Mesendoderm (in vitro differentiated cells): ENCODE measurements at regions not wholly inside any gene's neighbourhood (a gene's known extent, or its start where the extent isn't known, plus 50 kb on each side); places are given as distances from the start of the nearest gene placed in this dataset.
A peak's percentile ranks its signal among the peaks of the same experiment; 100 is the strongest.

Experiments used
- DNase-seq: peaks from one replicate; pipeline ENCODE4 v3.0.0; 2013
- H2AK5ac ChIP-seq: 2 replicates; pipeline ENCODE4 v1.6.1; 2013; ENCODE audit warnings: low read length, inconsistent platforms
- H2BK120ac ChIP-seq: 2 replicates; pipeline ENCODE4 v1.6.1; 2013; ENCODE audit warnings: low read depth, mild to moderate bottlenecking, low read length, moderate library complexity, mixed read lengths
- H2BK15ac ChIP-seq: replicated peaks from 2 replicates; pipeline ENCODE4 v1.6.1; 2013; ENCODE audit warnings: low read depth, mild to moderate bottlenecking, moderate library complexity
- H2BK5ac ChIP-seq: 2 replicates; pipeline ENCODE4 v1.6.1; 2013; ENCODE audit warnings: low read length, inconsistent platforms
- H3K18ac ChIP-seq: 2 replicates; pipeline ENCODE4 v1.6.1; 2013; ENCODE audit warnings: mild to moderate bottlenecking, low read length, mixed read lengths
- H3K23ac ChIP-seq: one replicate; pipeline ENCODE4 v1.6.1; 2013; ENCODE audit warnings: low read length
- H3K27ac ChIP-seq: 2 replicates; pipeline ENCODE4 v1.5.1; 2013; ENCODE audit warnings: low read depth, mild to moderate bottlenecking, inconsistent platforms, low read length, moderate library complexity
- H3K27me3 ChIP-seq: 2 replicates; pipeline ENCODE4 v1.6.1; 2013; ENCODE audit warnings: low read length, control low read depth, mild to moderate bottlenecking, inconsistent platforms; ENCODE audit not compliant: insufficient read depth, poor library complexity
- H3K36me3 ChIP-seq: 2 replicates; pipeline ENCODE4 v1.6.1; 2013; ENCODE audit warnings: low read length, inconsistent platforms; ENCODE audit not compliant: control insufficient read depth, insufficient read depth
- H3K4ac ChIP-seq: one replicate; pipeline ENCODE4 v1.6.1; 2013; ENCODE audit warnings: low read depth, mild to moderate bottlenecking, low read length, moderate library complexity
- H3K4me1 ChIP-seq: 2 replicates; pipeline ENCODE4 v1.6.1; 2013; ENCODE audit warnings: low read depth, low read length, inconsistent platforms; ENCODE audit not compliant: control insufficient read depth
- H3K4me2 ChIP-seq: 2 replicates; pipeline ENCODE4 v1.6.1; 2013; ENCODE audit warnings: low read length
- H3K4me3 ChIP-seq: 2 replicates; pipeline ENCODE4 v1.5.1; 2013; ENCODE audit warnings: mild to moderate bottlenecking, low read length
- H3K56ac ChIP-seq: one replicate; pipeline ENCODE4 v1.6.1; 2013; ENCODE audit warnings: low read length
- H3K79me1 ChIP-seq: 2 replicates; pipeline ENCODE4 v1.6.1; 2013; ENCODE audit warnings: low read length, inconsistent platforms
- H3K79me2 ChIP-seq: 2 replicates; pipeline ENCODE4 v1.6.1; 2013; ENCODE audit warnings: mild to moderate bottlenecking, low read length; ENCODE audit not compliant: control insufficient read depth, insufficient read depth
- H3K9ac ChIP-seq: 2 replicates; pipeline ENCODE4 v1.6.1; 2013; ENCODE audit warnings: low read length, inconsistent platforms
- H4K5ac ChIP-seq: one replicate; pipeline ENCODE4 v1.6.1; 2013; ENCODE audit warnings: low read length
- H4K8ac ChIP-seq: one replicate; pipeline ENCODE4 v1.6.1; 2013; ENCODE audit warnings: low read depth, mild to moderate bottlenecking, control low read depth, low read length, moderate library complexity
- WGBS: extraction: QIAGEN DNeasy Blood & Tissue Kit; methylation state at CpG from one replicate; pipeline ENCODE4 v1.1.7; 2013; ENCODE audit warnings: low lambda C conversion rate, missing lambda C conversion rate; ENCODE audit not compliant: insufficient coverage; ENCODE audit errors: extremely low coverage; 5-methylcytosine and 5-hydroxymethylcytosine counted together

DNA sequence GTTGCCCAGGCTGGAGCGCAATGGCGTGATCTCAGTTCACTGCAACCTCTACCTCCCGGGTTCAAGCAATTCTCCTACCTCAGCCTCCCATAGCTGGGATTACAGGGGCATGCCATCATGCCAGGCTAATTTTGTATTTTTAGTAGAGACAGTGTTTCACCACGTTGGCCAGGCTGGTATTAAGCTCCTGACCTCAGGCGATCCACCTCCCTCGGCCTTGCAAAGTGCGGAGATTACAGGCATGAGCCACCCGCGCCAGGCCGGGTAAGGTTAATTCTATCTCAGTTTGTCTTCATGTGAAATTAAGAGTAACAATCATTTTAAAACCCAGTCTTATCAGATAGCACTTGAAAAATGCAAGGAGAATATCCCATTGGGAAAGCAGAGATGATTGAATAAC is 1681.7 kb upstream of the DDX18 start:
- H3K18ac ChIP-seq: no peak overlapping the region
- no peak overlapping the region for H3K56ac ChIP-seq
- H3K27me3 ChIP-seq: no peaks in the 10 kb centered on the region
- no peak overlapping the region for H3K23ac ChIP-seq
- no peak overlapping the region for H2AK5ac ChIP-seq
- H3K4me1 ChIP-seq: no peaks in the 10 kb centered on the region
- WGBS: no CpG with 5 or more reads among the region's 10 CpGs
- no peak overlapping the region for H2BK120ac ChIP-seq
- no peak overlapping the region for H3K9ac ChIP-seq
- no peak overlapping the region for H3K4ac ChIP-seq
- DNase-seq: no peak
- H3K27ac ChIP-seq: no peak overlapping the region
- no peaks in the 10 kb centered on the region for H3K79me1 ChIP-seq
- H2BK15ac ChIP-seq: no peak overlapping the region
- H4K8ac ChIP-seq: no peak overlapping the region
- no peaks in the 10 kb centered on the region for H3K79me2 ChIP-seq
- no peak overlapping the region for H3K4me2 ChIP-seq
- H3K4me3 ChIP-seq: no peak overlapping the region
- no peaks in the 10 kb centered on the region for H3K36me3 ChIP-seq
- no peak overlapping the region for H4K5ac ChIP-seq
- no peak overlapping the region for H2BK5ac ChIP-seq

DNA sequence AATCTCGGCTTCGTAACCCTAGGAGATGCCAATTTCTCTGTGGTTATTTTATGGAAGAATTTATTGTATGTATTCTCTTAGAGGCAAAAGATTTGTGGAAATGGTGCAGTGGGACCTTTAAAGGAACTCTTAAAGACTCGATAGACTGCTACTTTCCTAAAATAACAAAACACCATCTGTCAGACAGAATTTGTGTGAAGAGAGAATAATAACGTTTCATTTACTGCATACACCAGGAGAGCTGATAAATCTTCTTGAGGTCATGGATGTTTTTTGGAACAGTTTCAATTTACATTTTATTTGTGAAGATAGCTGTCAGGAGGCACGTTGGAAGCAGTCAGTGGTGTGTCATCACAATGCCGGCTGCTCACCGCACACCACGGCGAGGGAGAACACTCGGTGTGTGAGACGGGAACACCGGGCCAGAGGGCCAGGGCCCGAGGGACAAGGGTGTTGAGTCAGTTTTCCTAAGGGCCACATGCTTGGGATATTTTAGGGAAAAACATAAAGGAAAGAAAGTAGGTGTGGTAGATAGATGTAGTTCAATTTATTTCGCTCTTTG is 1681.0 kb upstream of the DDX18 start:
- H3K18ac ChIP-seq: no peak overlapping the region
- no peak overlapping the region for H2BK120ac ChIP-seq
- H3K27me3 ChIP-seq: no peaks in the 10 kb centered on the region
- H3K4me3 ChIP-seq: no peak overlapping the region
- no peak overlapping the region for H3K23ac ChIP-seq
- H2BK15ac ChIP-seq: no peak overlapping the region
- no peak overlapping the region for H3K56ac ChIP-seq
- no peak overlapping the region for H4K8ac ChIP-seq
- H3K4ac ChIP-seq: no peak overlapping the region
- H3K36me3 ChIP-seq: no peaks in the 10 kb centered on the region
- H3K27ac ChIP-seq: no peak overlapping the region
- H4K5ac ChIP-seq: no peak overlapping the region
- H3K4me2 ChIP-seq: no peak overlapping the region
- H3K4me1 ChIP-seq: no peaks in the 10 kb centered on the region
- H3K79me1 ChIP-seq: no peaks in the 10 kb centered on the region
- WGBS: no CpG with 5 or more reads among the region's 14 CpGs
- no peak overlapping the region for H3K9ac ChIP-seq
- no peaks in the 10 kb centered on the region for H3K79me2 ChIP-seq
- H2AK5ac ChIP-seq: no peak overlapping the region
- no peak overlapping the region for H2BK5ac ChIP-seq
- no peak for DNase-seq

DNA sequence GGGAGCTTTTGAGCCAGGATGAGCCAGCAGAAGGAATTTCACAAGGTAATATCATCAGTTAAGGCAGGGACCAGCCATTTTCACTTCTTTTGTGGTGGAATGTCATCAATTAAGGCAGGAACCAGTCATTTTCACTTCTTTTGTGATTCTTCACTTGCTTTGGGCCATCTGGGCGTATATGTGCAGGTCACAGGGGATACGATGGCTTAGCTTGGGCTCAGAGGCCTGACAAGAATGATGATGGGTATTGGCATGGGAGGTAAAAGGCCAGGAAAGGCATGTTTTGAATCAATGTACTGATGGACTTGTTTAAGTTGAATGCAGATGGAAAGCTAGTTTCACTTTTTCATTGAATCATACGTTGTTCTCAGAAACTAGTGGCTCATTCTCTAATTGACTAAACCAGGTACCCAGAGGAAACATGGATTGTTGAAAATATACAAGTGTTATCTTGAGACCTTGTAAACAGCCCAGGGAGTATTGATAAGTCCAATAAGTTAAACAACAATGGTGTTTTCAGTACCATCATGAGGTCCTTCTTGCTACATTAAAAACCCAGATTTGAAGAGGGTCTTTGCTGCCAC is 1672.5 kb upstream of the DDX18 start:
- Histone ChIP-seq H3K4me1 (peaks cover 7% of the 10 kb centered on the region), H4K8ac (peak overlapping the region; percentile 2), H4K5ac (no peak overlapping the region), H3K79me1 (no peaks in the 10 kb centered on the region), H2BK15ac (no peak overlapping the region), H3K9ac (no peak overlapping the region), H3K18ac (no peak overlapping the region), H3K27me3 (no peaks in the 10 kb centered on the region), H3K4ac (no peak overlapping the region), H3K4me2 (no peak overlapping the region), H2AK5ac (no peak overlapping the region), H3K36me3 (no peaks in the 10 kb centered on the region), H3K56ac (no peak overlapping the region), H2BK120ac (no peak overlapping the region), H3K23ac (no peak overlapping the region), H3K79me2 (no peaks in the 10 kb centered on the region), H2BK5ac (no peak overlapping the region), H3K27ac (peak overlapping the region; percentile 47), H3K4me3 (no peak overlapping the region)
- no CpG with 5 or more reads among the region's 3 CpGs for WGBS
- DNase-seq: peak; percentile 60

DNA sequence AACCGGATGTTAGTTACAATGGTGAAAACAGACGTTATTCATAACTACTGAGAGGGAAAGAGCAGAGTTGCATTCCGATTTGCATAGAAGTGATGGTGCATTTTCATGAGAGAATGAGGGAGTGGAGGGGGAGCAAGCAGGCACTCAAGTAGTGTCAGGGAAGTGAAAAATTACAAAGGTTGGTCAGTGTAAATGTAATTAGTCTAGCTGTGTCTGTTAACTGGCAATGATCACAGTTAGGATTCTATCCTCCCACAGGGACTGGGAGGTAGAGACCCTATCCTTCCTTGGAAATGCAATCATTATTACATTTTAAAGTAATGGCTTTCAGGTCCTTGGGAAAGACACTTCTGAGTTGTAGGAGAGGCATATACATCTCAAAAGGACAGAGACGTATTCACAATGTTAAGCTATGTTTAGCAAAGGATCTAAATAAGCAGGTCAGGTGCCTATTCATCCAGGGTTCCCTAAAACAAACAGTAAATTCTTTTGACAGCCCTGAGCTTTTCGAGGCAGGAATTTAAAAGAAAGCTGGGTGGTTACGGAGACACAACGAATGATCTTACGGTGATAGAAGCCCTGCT is 1671.8 kb upstream of the DDX18 start:
- no peak overlapping the region for H3K4me2 ChIP-seq
- no peak overlapping the region for H4K5ac ChIP-seq
- H3K36me3 ChIP-seq: no peaks in the 10 kb centered on the region
- H3K18ac ChIP-seq: peak overlapping the region; percentile 68
- H2AK5ac ChIP-seq: no peak overlapping the region
- peak overlapping the region; percentile 13 for H4K8ac ChIP-seq
- peak overlapping the region; percentile 28 for H2BK120ac ChIP-seq
- no peak overlapping the region for H2BK5ac ChIP-seq
- no peak overlapping the region for H3K23ac ChIP-seq
- H3K27me3 ChIP-seq: no peaks in the 10 kb centered on the region
- no CpG with 5 or more reads among the region's 8 CpGs for WGBS
- H3K27ac ChIP-seq: peak overlapping the region; percentile 47
- H3K4ac ChIP-seq: peak overlapping the region; percentile 36
- H3K4me1 ChIP-seq: peaks cover 7% of the 10 kb centered on the region
- no peaks in the 10 kb centered on the region for H3K79me2 ChIP-seq
- H2BK15ac ChIP-seq: no peak overlapping the region
- peak overlapping the region; percentile 6 for H3K56ac ChIP-seq
- H3K4me3 ChIP-seq: no peak overlapping the region
- peak; percentile 8 for DNase-seq
- no peaks in the 10 kb centered on the region for H3K79me1 ChIP-seq
- H3K9ac ChIP-seq: no peak overlapping the region

GRCh38 chr2:116145031-116145430 is 1669.5 kb upstream of the DDX18 start:
- H2BK15ac ChIP-seq: no peak overlapping the region
- H4K5ac ChIP-seq: no peak overlapping the region
- H3K23ac ChIP-seq: no peak overlapping the region
- no peak overlapping the region for H3K27ac ChIP-seq
- no peak overlapping the region for H3K4ac ChIP-seq
- H4K8ac ChIP-seq: no peak overlapping the region
- no peak overlapping the region for H3K18ac ChIP-seq
- DNase-seq: no peak
- no peak overlapping the region for H2BK120ac ChIP-seq
- no peak overlapping the region for H3K4me2 ChIP-seq
- H3K9ac ChIP-seq: no peak overlapping the region
- WGBS: no CpG with 5 or more reads among the region's 4 CpGs
- H2BK5ac ChIP-seq: no peak overlapping the region
- H3K4me1 ChIP-seq: peaks cover 7% of the 10 kb centered on the region
- no peak overlapping the region for H3K4me3 ChIP-seq
- H2AK5ac ChIP-seq: no peak overlapping the region
- H3K79me2 ChIP-seq: no peaks in the 10 kb centered on the region
- no peaks in the 10 kb centered on the region for H3K36me3 ChIP-seq
- H3K56ac ChIP-seq: no peak overlapping the region
- no peaks in the 10 kb centered on the region for H3K79me1 ChIP-seq
- H3K27me3 ChIP-seq: peaks cover 3% of the 10 kb centered on the region

DNA sequence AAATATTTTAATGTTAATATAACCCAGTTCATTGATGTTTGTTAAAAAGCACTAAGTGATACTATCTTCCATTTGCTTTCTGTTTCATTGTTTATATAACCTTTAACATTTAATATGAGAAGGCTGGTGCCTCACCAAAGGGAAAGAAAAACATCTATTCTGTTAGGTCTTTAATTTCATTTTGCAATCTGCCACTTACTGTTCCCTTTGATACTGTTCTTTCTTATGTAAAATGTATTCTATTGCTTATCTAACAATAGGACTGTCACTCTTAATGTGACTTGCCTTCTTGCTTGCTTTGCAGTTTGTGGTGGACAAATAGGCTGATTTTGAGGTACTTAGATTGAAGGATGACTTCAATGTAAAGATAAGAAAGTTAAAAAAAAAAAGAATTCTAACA is 1666.1 kb upstream of the DDX18 start:
- Histone ChIP-seq H3K79me2 (no peaks in the 10 kb centered on the region), H3K36me3 (no peaks in the 10 kb centered on the region), H2BK5ac (no peak overlapping the region), H3K79me1 (no peaks in the 10 kb centered on the region), H3K56ac (no peak overlapping the region), H3K23ac (no peak overlapping the region), H3K4me1 (no peaks in the 10 kb centered on the region), H3K4me2 (no peak overlapping the region), H4K5ac (no peak overlapping the region), H3K4ac (no peak overlapping the region), H2AK5ac (no peak overlapping the region), H3K9ac (no peak overlapping the region), H2BK120ac (no peak overlapping the region), H3K27me3 (peaks cover 3% of the 10 kb centered on the region), H2BK15ac (no peak overlapping the region), H3K27ac (no peak overlapping the region), H4K8ac (no peak overlapping the region), H3K4me3 (no peak overlapping the region), H3K18ac (no peak overlapping the region)
- no peak for DNase-seq
